RWPE1 (cell line): ENCODE measurements at regions not wholly inside any gene's neighbourhood (a gene's known extent, or its start where the extent isn't known, plus 50 kb on each side); places are given as distances from the start of the nearest gene placed in this dataset.

Experiments
- CTCF ChIA-PET: fragments of 350-600 bp; sonication (Branson Sonifier 250); formaldehyde crosslinking; extraction: SDS; loops from one replicate; lab custom pipeline; 2021; lab: Yijun Ruan, JAX
- POLR2A ChIA-PET: fragments of 400-600 bp; formaldehyde crosslinking; extraction: SDS; loops from one replicate; lab custom pipeline; 2020; ENCODE audit warnings: antibody characterized with exemption; ENCODE audit not compliant: low non-redundant PET; lab: Yijun Ruan, JAX
- DNase-seq: peaks from one replicate; pipeline ENCODE4 v3.0.0; 2012; ENCODE audit warnings: low spot score
- H3K27ac ChIP-seq: fragments of 450-650 bp; 2 replicates; pipeline ENCODE4 v1.5.1; 2017
- CTCF ChIP-seq: fragments of 450-650 bp; conservative IDR thresholded peaks from 2 replicates; pipeline ENCODE4 v1.5.1; 2017; ENCODE audit warnings: low read depth, mild to moderate bottlenecking

- CTCF ChIA-PET: no interaction called here
- no peak for TF ChIP-seq CTCF
- DNase-seq: no peak
- H3K27ac ChIP-seq: no peak overlapping the region
- POLR2A ChIA-PET: no interaction called here
Observed at GRCh38 chr18:67367540-67367939, 149.0 kb downstream of the DSEL start.

DNA sequence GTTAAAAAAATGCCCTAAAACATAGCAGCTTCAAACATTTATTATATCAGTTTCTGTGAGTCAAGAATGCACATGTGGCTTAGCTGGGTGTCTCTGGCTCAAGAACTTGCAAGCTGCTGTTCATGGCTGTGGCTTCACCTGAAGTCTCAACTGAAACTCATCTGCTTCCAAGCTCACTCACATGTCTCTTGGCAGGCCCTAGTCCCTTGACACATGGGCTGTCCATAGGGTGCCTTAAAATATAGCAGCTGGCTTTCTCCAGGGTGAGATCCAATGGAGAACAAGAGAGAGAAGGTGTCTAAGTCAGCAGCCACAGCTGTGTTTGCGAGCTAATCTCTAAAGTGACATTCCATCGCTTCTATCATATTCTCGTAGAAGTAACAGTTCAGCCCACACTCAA, 152.8 kb downstream of the DSEL start:
- DNase-seq: no peak
- ChIA-PET CTCF (no interaction called here), POLR2A (no interaction called here)
- no peak for TF ChIP-seq CTCF
- no peak overlapping the region for H3K27ac ChIP-seq

- no peak for TF ChIP-seq CTCF
- no peak overlapping the region for H3K27ac ChIP-seq
- no peak for DNase-seq
- ChIA-PET POLR2A (no interaction called here), CTCF (no interaction called here)
Observed at GRCh38 chr18:67362906-67363305, 153.6 kb downstream of the DSEL start.

- ChIA-PET POLR2A (no interaction called here), CTCF (no interaction called here)
- DNase-seq: peak; percentile 74
- H3K27ac ChIP-seq: no peak overlapping the region
- TF ChIP-seq CTCF: no peak
Observed at GRCh38 chr18:67359873-67360838, 156.4 kb downstream of the DSEL start.

GRCh38 chr18:67358947-67359346, 157.6 kb downstream of the DSEL start:
- POLR2A ChIA-PET: no interaction called here
- CTCF ChIA-PET: no interaction called here
- no peak for DNase-seq
- H3K27ac ChIP-seq: peak overlapping the region; percentile 12; the same call in 1 of the 2 replicates
- TF ChIP-seq CTCF: no peak

DNA sequence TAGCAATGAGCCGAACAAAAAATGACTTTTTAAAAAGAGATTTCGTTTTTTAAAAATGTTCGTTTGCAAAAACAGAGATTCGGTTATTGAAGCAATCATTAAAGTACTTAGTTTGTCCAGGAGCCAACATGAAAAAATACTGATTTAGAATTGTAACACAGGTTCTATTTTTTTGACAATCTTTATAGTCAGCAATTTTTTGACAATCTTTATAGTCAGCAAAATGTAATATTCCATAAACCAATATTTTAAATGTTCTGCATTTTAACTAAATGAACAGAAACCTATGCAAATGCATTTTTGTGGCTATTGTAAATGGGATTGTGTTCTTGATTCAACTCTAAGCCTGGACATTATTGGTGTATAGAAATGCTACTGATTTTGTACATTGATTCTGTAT, 161.8 kb downstream of the DSEL start:
- POLR2A ChIA-PET: no interaction called here
- no peak for DNase-seq
- CTCF ChIA-PET: no interaction called here
- TF ChIP-seq CTCF: no peak
- no peak overlapping the region for H3K27ac ChIP-seq
